HG03025 (cell line): ENCODE measurements at regions not wholly inside any gene's neighbourhood (a gene's known extent, or its start where the extent isn't known, plus 50 kb on each side); places are given as distances from the start of the nearest gene placed in this dataset.

ENCODE experiments used
- ATAC-seq: cut with Tn5 transposase; IDR thresholded peaks from one replicate; pipeline ENCODE4 v1.9.1; 2021; ENCODE audit warnings: mild to moderate bottlenecking, moderate library complexity; ENCODE audit not compliant: unreplicated experiment, low FRiP score

DNA sequence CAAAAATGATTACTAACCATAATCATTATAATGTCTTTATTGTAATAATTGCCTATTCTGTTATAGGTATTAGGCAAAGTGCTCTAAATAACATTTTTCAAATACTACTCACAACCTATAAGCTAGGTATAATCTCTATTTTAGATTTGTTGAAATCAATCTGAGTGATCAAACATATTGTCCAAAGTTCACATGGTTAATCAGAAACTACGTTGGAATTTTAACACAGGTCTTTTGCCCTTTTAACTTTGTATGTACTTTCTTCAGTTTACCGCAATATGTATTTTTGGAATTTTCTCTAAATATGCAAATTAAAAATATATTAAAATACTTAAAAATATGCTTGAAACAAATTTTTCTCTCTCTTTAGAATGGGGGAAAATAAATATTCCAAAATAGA is 1563.2 kb downstream of the KCNT2 start:
- no peak for ATAC-seq

DNA sequence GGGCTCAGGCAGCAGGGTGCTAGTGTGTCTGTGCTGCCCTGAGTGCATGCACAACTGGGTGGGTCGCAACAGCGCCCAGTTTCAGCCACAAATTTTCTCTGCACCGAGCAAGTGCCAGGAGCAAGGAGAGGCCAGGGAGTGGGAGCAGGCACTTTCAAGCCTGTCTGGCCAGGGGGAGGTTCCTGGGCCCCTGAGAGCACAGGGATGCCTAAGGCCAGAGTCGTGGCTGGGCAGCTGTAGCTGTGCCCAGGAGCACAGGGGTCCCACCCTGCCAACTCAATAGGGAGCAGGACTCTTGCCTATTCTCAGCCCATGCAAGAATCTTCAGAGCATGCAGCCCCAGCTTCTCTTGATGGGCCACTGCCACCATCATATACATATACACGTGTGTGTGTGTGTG is 1577.4 kb downstream of the KCNT2 start:
- ATAC-seq: no peak

DNA sequence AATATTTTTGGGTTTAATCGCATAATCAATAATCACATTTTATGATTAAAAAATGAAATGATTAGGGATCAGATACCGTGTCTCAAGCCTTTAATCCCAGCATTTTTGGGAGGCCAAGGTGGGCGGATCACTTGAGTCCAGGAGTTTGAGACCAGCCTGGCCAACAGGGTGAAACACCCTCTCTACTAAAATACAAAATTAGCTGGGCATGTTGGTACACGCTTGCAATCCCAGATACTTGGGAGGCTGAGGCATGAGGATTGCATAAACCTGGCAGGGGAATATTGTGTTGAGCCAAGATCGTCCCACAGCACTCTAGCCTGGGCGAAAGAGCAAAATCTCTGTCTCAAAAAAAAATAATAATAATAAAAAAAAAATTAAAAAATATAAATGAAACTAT is 1581.4 kb downstream of the KCNT2 start:
- no peak for ATAC-seq

DNA sequence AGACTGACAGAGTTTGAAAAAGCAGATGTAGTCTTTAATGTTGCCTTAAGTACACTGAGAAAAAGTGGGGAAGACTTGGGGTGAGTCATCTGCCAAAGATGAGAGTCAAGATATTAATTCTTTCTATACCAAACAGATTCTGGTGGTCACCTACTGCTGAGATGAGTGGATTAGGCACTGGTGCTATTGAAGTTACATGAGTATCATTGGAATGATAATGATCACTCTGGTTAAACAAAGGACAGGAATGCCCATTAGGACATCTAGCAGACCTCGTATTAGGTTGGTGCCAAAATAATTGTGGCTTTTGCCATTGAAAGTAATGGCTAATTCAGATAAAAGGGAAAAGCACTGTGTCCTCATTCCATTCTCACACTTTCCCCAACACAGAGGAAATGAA is 1588.9 kb downstream of the KCNT2 start:
- no peak for ATAC-seq

DNA sequence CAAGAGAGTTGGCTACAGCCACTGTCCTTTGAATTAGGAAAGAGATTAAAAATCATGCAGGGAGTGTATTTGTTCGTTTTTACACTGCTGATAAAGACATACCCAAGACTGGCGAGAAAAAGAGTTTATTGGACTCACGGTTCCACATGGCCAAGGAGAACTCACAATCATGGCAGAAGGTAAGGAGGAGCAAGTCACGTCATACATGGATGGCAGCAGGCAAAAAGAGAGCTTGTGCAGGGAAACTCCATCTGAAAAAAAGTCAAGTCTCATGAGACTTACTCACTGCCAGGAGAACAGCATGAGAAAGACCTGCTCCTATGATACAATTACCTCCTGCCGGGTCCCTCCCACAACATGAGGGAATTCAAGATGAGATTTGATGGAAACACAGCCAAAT is 1595.2 kb downstream of the KCNT2 start:
- ATAC-seq: no peak

DNA sequence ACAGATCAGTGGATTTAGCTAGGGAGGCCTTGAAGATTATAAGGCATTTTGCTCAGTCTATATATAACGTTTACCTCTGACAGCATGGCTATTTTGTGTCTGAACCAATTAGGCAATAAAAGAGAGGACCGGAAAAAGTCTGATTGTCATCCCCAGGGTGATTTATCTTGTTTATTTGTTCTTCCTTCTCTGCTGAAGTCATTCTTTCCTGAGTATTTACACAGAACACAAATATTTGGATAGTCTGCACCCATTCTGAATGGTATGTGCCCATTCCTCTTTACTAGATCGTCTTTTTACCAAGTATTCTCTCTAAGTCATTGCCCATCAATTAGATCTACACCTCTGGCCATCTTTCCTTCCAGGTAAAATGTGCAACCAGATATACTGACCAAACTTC is 1602.9 kb downstream of the KCNT2 start:
- ATAC-seq: no peak

DNA sequence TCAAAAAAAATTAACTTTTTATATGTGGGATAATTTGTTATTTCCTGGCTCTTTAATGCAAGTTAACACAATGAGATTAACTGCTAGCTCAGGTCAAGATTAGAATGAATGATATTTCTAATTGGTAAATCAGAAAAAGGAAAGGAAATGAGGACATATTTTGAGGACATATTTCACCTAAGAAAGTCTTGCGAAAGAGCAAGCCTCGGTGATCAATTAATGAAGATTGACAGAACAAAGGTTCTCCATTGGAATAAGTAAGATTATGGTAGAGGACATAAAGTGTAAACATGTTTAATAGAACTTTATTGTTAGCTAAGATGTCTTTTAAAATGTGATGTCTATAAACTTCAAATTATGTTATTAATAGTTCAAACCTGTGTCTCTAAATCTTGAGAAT is 1617.8 kb downstream of the KCNT2 start:
- no peak for ATAC-seq

DNA sequence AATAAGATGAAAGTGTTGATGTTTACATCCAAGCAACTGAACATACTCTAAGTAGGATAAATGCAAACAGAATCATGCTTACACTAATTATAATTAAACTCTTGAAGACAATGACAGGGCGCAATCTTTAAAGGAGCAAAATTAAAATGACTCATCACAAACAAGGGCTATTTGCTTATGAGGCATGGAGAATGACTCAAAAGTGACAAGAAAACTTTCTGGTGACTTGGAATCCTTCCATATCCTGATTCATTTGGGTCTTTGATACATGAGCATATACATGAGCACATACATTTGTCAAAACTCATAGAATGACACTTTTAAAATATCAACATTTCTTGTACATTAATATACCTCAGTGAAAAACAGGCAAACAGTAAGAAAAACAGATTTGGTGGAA is 1632.3 kb downstream of the KCNT2 start:
- ATAC-seq: no peak

DNA sequence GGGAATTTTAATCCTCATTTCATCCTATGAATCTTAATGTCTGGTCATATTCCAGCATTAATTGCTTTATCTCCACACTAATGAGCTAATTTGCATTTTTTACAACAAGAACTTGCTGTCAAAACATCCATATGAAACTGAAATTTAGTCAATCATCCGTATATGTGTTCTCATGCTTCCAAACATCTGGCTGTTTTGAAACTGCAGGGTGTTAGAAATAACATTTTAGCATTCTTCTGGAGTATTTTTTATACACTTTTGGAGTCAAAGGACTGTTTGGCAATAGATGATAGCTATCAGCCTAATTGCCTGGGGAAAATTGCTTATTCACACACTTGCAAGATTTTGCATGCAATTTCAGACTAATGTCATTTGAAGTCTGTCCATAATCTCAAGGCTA is 1639.3 kb downstream of the KCNT2 start:
- no peak for ATAC-seq

DNA sequence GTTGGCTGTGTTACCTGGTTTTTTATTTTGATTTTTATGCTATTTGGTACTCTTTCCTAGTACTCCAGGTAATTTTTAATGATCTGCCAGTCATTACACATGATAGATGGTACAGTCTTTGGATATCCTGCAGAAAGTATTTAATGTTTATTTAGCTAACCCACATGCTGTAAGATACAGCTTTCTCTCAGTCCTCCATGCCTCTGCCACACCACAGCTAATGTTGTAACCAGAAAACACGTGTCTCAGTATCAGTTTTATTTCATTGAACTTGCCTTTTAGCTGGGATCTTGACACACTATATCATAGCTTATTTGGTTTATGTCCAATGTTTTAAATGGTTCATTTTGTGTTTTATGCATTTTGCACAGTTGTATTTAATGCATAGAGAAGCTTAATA is 1648.4 kb downstream of the KCNT2 start:
- no peak for ATAC-seq

DNA sequence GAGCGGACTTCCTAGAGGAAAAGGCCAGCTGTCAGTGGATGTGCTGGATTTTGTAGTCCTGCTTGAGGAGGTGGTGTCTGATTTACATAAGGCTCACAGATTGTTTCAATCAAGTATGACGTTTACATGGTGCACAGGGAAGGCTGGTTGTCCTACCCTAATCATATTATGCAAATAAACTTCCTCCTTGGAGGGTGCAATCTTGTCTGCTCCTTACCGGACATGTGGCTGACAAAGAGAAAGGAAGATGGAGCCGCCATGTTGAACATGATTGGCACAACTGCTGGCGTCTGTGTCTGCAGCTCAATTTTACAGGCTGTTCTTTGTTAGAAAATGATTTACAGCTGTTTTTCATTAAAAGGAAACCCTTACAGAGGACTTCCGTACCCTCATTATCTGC is 1656.1 kb downstream of the KCNT2 start:
- no peak for ATAC-seq

DNA sequence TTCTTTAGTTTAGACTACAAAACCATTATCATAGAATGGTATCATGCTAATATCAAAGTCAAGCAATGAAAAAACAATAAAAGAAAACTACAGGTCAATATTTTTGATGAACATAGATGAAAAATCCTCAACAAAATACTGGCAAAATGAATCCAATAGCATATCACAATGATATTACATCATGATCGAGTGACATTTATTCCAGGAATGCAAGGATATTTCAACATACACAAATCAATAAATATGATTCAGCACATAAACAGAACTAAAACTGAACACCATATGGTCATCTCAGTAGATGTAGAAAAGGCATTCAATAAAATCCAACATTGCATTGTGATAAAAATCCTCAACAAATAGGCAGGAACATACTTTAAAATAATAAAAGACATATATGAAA is 1657.7 kb downstream of the KCNT2 start:
- no peak for ATAC-seq

DNA sequence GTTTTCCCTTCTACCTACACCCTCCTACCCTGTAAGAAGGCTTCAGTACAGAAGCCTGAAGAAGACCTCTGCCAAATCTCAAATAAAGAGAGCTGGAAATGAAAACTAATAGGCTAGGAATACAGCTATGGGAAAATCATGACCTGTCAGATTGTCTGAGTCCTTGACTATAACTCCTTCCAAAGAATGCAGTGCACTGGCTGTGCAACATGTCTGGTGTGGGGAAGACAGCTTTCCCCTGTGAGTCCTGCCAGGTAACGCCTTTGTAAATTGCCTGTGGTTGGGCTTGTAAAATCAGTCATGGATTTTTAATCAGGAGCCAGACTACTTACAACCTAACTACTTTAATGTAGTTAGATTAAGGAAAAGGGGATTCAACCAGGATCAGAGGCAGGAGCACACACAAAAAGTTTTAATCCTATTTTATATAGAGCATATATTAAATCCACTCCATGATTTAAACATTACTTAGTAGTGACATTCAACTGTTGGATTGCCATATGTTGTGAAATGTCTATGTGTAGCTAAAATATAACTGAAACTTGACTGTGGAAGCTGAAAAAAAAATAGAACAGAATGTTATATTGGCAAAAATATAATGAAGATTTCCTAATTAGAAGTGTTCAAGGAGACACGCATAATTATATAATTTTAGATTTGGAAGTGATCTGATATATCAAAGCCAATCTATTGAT is 1667.8 kb downstream of the KCNT2 start:
- ATAC-seq: no peak

DNA sequence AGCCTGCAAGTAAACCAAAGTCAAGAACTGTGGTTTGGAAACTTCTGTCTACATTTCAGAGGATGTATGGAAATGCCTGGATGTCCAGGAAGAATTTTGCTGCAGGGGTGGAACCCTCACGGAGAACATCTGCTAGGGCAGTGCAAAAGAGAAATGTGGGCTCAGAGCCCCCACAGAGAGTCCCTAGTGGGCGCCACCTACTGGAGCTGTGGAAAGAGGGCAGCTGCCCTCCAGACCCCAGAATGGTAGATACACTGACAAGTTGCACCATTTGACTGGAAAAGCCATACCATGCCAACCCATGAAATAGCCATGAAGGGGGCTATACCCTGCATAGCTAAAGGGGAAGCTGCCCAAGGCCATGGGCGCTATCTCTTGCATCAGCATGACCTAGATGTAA is 1672.4 kb downstream of the KCNT2 start:
- no peak for ATAC-seq

DNA sequence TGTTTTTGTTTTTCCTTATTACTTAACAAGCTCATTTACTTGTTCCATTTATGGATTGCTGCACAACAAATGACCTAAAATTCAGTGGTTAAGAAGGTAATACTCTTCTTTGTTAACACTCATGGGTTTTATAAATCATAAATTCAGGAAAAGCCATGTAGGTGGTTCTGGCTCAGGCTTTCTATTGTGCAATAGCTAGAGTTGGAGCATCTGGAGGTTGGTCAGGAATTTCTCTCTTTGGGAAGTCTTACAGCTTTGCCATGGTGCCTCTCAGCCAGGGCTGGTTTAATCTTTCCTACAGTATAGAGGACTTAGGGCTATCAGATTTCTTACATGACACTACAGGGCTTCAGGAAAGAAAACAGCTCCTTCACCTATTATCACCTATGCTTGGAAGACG is 1677.1 kb downstream of the KCNT2 start:
- ATAC-seq: no peak

DNA sequence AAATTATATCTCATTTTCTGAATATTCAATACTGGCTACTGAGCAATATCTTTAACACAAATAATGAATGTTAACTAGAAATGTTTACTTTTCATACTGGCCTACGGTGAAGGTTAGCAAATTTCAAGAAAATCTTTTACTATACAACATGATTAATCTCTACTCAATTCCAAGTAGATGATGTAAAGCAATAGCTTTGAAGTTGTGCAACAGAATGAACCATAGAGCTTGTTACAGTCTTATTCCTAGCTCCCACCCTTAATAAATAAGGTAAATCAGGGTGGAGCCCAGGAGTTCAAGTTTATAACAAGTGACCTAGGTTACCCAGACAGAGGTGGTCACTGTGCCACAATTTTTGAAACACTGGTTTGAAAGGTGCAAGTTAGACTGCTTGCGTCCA is 1678.1 kb downstream of the KCNT2 start:
- ATAC-seq: no peak

DNA sequence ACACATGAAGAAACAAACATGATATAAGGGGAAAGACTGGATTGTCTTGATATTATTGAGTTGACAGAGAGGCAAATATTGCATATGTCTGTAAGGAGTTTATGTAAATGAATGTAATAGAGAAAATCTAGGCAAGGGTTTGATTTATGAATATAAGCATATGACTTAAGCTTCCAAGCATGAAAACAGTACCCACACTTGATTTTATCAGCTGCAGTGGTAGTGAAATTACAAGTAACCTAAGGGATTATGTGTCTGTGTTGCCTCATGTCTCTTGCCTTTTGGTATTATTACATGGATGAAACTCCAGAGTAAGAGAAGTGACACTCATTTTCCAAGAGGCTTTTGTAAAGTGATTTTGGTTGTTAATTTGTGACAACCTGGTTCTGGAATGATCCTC is 1678.9 kb downstream of the KCNT2 start:
- ATAC-seq: no peak

DNA sequence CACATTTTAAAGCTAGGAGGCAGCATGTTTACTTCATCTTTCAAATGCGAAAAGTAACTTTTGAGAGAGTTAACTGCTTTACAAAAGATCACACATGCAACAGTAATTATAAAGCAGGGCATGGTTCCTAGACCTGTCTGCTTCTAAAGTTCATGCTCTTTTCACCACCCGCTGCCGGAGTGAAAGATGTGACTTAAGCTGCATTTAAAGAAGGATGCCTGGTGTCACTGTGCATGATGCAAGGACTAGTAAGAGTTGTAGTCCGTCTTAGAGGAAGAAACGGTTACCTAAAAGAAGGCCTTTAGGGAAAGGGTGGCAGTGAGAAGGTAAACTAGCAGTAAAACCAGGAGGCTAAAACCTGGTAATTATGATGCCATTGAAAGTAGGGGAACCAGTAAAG is 1689.1 kb downstream of the KCNT2 start:
- no peak for ATAC-seq

DNA sequence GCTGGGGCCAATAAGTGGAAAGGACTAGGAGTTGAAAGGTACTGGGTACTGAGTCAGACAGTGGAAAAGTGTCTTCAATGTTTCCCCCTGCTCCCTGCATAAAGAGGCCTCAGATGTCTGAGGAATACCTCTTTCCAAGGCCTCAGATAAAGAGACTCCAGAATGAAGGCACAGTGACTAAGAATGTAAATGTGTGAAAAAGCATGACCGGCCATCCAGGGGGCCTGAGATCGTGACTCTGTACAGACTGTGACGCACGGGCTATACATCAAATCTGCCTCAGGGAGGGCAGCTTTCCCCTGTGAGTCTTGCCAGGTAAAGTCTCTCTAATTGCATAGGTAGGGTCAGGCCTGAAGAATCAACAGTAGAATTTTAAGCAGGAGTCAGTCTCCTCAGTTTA is 1690.5 kb downstream of the KCNT2 start:
- no peak for ATAC-seq

DNA sequence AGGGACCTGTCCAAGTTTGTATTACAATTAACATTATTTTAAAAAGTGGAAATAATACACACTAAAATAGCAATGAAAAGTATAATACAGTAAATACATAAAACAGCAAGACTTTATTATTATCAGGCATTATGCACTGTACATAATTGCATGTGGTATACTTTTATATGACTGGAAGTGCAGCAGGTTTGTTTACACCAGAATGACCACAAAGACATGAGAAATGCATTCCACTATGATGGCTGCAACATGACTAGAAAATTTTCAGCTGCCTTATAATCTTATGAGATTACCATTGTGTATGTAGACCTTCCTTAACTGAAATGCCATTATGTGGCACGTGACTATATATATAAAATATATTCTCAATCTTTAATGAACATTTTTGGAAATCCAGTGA is 1699.6 kb downstream of the KCNT2 start:
- ATAC-seq: no peak

DNA sequence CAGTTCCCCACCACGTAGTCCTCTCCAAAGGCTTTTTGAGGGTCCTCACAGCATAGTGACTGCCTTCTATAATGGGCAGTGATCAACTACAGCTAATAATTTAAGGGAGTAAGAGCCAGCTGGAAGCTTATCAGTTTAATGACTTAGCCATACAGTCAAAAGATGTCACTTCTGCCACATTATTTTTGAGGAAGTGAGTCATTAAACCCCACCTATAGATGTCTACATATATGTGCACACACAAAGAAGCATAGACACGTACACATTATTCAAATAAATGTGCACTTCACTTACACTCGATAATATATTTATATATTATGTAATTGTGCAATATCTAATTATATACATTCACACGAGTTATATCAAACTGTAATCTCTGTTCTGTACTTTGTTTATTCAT is 1704.7 kb downstream of the KCNT2 start:
- no peak for ATAC-seq

DNA sequence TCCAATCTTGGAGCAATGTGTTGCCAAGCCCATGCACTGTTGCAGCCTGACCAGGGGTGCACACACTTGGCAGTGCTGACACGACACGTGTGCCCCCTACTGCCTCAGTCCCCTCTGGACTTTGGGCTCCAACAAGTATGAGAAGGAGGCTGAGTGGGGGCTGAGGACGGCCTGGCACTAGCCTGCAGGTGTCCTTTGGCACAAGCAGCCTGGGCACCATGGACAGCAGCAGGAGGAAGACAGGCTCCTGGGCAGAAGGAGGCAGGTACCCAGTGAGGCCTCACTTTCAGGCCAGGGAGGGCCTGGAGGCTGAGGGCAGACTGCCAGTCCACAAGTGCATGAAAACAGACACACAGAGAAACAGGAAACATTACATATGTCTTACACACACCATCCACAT is 1702.9 kb upstream of the B3GALT2 start:
- no peak for ATAC-seq

DNA sequence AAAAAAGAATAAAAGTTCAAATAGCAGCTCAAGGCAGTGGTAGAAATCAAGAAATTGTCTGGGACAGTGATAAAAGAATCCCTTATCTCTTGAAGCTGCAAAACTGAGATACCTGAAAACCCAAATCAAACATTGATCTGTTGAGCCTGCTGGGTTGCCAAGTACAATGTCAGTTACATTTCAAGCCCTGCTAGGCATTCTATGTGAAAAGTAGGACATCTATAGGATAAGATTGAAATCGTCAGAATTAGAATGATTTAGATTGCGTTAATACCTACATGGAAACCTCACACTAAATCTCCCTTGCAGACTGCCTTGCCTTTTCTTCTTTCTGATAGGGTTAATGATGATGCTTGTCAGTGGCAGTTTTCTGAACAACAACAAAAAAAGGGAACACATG is 1684.4 kb upstream of the B3GALT2 start:
- ATAC-seq: no peak
